ENCODE measurements at regions not wholly inside any gene's neighbourhood (a gene's known extent, or its start where the extent isn't known, plus 50 kb on each side); places are given as distances from the start of the nearest gene placed in this dataset.

DNA sequence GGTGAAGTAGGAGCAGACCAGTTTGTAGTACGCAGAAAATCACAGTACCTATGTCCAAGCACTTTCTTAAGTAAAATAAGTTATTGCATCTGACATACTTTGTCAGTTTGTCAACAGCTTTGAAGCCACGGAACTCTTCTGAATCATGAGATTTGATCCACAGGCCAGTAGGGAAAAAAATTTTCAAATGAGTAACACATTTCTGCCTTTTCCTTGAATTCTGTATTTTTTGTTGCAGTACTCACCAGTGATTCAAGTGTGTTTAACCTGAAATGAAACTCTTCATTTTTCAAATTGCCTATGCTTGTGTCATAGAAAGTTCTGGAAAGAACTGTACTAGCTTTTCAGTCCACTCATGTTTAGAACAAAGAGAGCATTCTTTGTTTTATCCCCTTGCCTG lies 337.7 kb downstream of the GATA3 start:
- H3K4me1 ChIP-seq: no peaks in the 10 kb centered on the region
- no peaks in the 10 kb centered on the region for H3K27me3 ChIP-seq
- no peaks in the 10 kb centered on the region for H3K36me3 ChIP-seq
- DNase-seq: no peak
- ATAC-seq: no peak
- TF ChIP-seq, protein P1, sequence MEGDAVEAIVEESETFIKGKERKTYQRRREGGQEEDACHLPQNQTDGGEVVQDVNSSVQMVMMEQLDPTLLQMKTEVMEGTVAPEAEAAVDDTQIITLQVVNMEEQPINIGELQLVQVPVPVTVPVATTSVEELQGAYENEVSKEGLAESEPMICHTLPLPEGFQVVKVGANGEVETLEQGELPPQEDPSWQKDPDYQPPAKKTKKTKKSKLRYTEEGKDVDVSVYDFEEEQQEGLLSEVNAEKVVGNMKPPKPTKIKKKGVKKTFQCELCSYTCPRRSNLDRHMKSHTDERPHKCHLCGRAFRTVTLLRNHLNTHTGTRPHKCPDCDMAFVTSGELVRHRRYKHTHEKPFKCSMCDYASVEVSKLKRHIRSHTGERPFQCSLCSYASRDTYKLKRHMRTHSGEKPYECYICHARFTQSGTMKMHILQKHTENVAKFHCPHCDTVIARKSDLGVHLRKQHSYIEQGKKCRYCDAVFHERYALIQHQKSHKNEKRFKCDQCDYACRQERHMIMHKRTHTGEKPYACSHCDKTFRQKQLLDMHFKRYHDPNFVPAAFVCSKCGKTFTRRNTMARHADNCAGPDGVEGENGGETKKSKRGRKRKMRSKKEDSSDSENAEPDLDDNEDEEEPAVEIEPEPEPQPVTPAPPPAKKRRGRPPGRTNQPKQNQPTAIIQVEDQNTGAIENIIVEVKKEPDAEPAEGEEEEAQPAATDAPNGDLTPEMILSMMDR (IDR thresholded peaks at IDR 0.05): no peak
- H3K27ac ChIP-seq: no peak overlapping the region
- H3K9me3 ChIP-seq: no peaks in the 10 kb centered on the region
- no peak overlapping the region for H3K4me3 ChIP-seq
- intact Hi-C loops (cut with DNase I): no loop called here

DNA sequence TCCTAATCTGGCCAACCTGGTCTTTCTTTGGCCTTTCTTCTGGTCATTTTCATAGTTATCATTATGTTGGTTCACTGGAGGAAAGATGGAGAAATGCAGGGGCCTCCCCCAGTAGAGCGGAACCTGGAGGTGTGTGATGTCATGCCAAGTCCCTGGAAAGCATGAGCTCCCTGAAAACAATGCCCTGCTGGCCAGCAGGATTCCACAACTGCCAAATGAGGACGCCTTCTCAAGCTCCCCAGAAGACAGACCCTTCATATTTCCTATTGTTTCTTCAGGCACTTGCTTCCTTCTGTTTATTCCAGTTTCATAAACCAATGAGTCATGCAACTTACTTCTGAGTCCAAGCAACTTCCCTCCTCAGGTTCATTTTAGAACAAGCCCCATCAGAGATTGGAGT lies 339.0 kb downstream of the GATA3 start:
- H3K27me3 ChIP-seq: no peaks in the 10 kb centered on the region
- ATAC-seq: no peak
- no peaks in the 10 kb centered on the region for H3K36me3 ChIP-seq
- no peak overlapping the region for H3K27ac ChIP-seq
- intact Hi-C loops (cut with DNase I): no loop called here
- DNase-seq: no peak
- no peak overlapping the region for H3K4me3 ChIP-seq
- H3K4me1 ChIP-seq: no peaks in the 10 kb centered on the region
- no peaks in the 10 kb centered on the region for H3K9me3 ChIP-seq
- TF ChIP-seq, protein P1 (IDR thresholded peaks at IDR 0.05): no peak

DNA sequence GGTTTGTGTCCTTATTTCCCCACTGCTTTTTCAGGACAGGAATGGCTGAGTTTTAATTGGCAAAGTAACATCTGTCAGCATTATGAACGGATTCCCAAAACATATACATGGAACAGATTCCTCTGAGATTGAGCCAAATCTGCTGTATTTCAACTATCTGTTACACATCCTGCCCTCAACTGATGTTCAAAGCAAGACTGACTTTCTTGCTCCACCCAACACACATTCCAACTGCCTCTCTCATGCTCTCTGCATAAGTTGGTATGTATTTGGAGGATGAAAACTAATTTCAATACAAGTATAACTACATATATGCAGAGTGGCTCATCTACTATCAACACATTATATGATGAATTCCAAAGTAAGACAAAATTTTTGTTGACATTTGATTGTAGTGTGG lies 342.2 kb downstream of the GATA3 start:
- H3K36me3 ChIP-seq: no peaks in the 10 kb centered on the region
- ATAC-seq: no peak
- intact Hi-C loops (cut with DNase I): no loop called here
- TF ChIP-seq, protein P1 (IDR thresholded peaks at IDR 0.05): no peak
- H3K27ac ChIP-seq: no peak overlapping the region
- no peaks in the 10 kb centered on the region for H3K27me3 ChIP-seq
- H3K9me3 ChIP-seq: no peaks in the 10 kb centered on the region
- DNase-seq: no peak
- no peak overlapping the region for H3K4me3 ChIP-seq
- H3K4me1 ChIP-seq: no peaks in the 10 kb centered on the region

DNA sequence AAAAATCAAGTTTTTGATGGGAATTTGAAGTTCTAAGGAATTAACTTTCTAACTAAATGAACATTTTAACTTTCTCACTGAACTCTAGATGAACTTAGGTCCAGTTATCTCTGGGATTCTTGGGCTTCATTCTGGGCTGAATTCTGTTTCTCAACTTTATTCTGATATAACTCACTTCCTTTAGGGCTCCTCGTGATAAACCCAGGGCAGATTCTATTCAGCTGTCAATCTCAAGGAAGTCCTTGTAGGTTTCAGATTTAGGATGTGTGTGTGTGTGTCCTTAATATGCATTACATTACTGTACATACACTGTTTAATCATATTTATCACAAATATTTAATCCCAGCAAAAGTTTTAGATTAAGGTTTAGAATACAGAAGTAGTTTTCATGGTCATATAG lies 344.3 kb downstream of the GATA3 start:
- Histone ChIP-seq H3K36me3 (no peaks in the 10 kb centered on the region), H3K27me3 (no peaks in the 10 kb centered on the region), H3K4me3 (no peak overlapping the region), H3K9me3 (no peaks in the 10 kb centered on the region), H3K4me1 (no peaks in the 10 kb centered on the region), H3K27ac (no peak overlapping the region)
- ATAC-seq (no peak), DNase-seq (no peak)
- intact Hi-C loops (cut with DNase I): no loop called here
- TF ChIP-seq, protein P1 (IDR thresholded peaks at IDR 0.05): no peak

GRCh38 chr10:8400151-8400550 lies 345.7 kb downstream of the GATA3 start:
- no peaks in the 10 kb centered on the region for H3K9me3 ChIP-seq
- intact Hi-C loops (cut with DNase I): no loop called here
- no peak for DNase-seq

GRCh38 chr10:8400892-8401291 lies 346.4 kb downstream of the GATA3 start:
- Histone ChIP-seq H3K4me1 (no peaks in the 10 kb centered on the region), H3K27me3 (no peaks in the 10 kb centered on the region), H3K27ac (no peak overlapping the region), H3K4me3 (no peak overlapping the region), H3K36me3 (no peaks in the 10 kb centered on the region), H3K9me3 (no peaks in the 10 kb centered on the region)
- DNase-seq: no peak
- no peak for ATAC-seq
- intact Hi-C loops (cut with DNase I): no loop called here
- TF ChIP-seq, protein P1 (IDR thresholded peaks at IDR 0.05): no peak

More at GRCh38 chr10:8400151-8400550, 345.7 kb downstream of the GATA3 start:
- ATAC-seq: no peak
- H3K4me3 ChIP-seq: no peak overlapping the region
- no peak overlapping the region for H3K27ac ChIP-seq
- no peaks in the 10 kb centered on the region for H3K36me3 ChIP-seq
- TF ChIP-seq, protein P1 (IDR thresholded peaks at IDR 0.05): no peak
- H3K4me1 ChIP-seq: no peaks in the 10 kb centered on the region
- H3K27me3 ChIP-seq: no peaks in the 10 kb centered on the region
